NCI-H2227 treated with DMSO at 0.1 percent for 48 hours (cell line): ENCODE measurements at regions not wholly inside any gene's neighbourhood (a gene's known extent, or its start where the extent isn't known, plus 50 kb on each side); places are given as distances from the start of the nearest gene placed in this dataset.

Source experiments
- DNase-seq: peaks from one replicate; lab custom pipeline; 2025; lab: John Stamatoyannopoulos, UW

DNA sequence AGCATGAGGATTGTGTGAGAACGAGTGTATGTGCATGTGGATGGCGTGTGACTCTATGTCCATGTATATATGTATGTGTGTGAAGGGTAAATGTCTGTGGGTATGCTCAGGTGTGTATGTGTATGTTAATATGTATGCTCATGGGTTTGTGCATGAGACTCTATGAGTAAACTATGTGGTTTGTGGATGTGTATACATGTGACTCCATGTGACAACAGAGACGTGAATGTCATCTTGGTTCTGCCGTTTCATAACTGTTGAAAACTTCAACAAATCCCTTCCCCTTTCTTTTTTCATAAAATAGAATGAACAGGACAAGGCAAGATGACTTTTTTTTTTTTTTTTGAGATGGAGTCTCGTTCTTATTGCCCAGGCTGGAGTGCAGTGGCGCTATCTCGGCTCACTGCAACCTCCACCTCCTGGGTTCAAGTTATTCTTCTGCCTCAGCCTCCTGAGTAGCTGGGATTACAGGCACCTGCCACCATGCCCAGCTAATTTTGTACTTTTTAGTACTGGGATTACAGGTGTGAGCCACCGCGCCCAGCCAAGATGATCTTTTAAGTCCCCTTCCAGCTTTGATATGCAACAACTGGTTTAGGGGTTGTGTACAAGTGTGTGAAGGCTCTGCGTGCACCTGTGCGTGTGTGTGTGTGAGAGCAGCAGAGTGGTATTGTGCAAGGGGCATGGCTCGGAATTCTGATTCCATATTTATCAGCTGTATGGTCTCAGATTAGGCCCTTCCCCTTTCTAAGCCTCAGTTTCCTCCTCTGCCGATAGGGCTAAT lies 106.3 kb downstream of the EBNA1BP2 start:
- no peak for DNase-seq

DNA sequence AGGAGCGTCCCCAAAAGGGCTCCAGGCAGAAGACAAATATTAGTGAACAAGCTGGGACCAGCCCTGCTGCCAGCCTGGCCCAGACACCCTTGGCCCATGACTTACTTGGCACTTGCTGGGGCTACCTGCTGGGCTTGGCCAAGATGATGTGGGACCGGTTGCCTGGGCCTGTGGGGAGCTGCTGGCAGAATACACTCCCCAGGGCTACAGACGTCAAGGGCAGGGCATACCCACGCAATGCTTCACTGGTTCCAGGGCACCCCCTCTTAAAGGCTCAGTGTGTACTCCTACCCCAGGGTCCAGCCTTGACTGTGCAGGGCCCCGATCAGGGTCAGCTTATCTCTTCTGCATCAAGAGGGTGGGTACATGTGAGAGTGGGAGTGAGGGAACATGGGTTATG lies 106.5 kb upstream of the SLC2A1 start:
- no peak for DNase-seq

- no peak for DNase-seq
Measured at GRCh38 chr1:43063394-43064219, 104.9 kb upstream of the SLC2A1 start.

DNA sequence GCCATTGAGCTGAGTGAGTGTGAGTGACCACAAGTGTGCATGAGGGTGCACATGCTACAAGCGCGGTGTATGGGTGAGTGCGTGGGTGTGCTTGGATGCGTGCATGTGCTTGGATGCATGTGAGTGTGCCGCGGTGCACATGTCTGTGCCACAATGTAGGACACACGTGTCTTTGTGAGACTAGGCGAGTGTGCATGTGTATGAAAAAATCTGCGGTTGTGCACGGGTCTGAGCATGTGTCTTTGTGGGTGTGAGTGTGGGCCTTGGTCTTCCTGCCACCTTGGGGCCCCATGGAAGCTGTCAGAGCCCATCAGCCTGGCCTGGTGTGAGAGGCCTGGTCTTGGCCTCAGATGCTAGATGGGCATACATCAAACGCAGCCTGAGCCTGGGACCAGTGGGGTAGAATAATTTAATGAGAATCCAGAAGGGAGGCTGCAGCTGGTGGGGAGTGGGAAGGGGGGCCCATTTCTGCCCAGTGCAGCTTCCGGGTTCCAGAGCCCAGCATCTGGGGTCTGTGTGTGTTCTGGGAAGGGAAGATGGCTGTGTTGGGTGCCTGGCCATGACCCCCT lies 103.9 kb upstream of the SLC2A1 start:
- DNase-seq = no peak

DNA sequence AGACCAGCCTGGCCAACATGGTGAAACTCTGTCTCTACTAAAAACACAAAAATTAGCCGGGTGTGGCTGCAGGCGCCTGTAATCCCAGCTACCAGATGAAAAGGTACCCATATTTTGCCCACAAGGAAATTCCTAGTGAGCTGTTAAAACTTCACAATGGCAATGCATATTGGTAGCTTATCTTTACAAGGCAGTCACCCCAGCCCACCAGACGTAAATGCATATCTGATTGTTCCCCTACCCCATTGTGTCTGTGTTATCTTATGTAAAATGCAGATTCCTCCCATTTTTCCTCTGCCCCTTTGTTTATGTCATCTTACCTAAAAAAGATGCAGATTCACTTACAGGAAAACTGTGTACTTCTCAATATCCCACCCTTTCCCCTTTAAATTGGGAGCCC lies 103.1 kb upstream of the SLC2A1 start:
- no peak for DNase-seq

GRCh38 chr1:43059640-43060574 lies 101.2 kb upstream of the SLC2A1 start:
- DNase-seq = no peak

DNA sequence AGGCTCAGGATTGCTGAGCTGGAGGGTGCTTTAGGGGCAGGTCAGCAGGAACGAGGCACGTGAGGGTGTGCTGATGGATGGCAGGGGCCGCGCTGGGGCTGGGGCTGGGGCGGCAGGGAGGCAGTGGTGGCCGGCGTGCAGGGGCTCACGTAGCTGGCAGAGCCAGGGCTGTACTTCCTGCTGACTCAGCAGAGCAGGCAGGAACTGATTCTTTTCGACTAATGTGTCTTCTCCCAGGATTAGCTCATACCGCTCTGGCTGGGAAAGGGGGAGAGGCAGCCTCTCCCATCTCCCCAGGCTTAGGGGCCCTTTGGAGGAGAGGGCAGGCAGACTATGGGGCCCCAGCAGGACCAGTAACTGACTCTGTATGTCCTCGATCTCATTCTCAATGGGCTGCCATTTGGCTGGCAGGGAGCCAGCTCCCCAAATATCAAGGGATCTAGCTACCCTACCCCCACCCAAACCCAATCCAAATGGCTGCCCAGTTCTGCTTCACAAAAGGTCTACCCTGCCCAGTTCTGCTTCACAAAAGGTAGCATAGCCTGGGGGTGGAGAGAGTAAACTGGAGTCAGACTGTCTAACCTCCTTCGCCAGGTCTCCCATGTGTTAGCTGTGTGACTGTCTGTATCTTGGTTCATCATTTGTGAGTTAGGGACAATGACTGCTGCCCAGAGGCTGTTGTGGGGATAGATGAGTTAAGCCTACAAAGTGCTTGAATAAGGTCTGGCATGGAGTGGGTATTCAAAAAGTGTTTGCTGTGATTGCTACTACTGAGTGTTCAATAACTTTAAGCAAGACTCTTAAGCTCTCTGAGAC lies 100.1 kb upstream of the SLC2A1 start:
- peak; percentile 24 for DNase-seq

- DNase-seq = no peak
Measured at GRCh38 chr1:43058056-43058455, 99.4 kb upstream of the SLC2A1 start.

- no peak for DNase-seq
Measured at GRCh38 chr1:43057567-43057966, 98.9 kb upstream of the SLC2A1 start.

DNA sequence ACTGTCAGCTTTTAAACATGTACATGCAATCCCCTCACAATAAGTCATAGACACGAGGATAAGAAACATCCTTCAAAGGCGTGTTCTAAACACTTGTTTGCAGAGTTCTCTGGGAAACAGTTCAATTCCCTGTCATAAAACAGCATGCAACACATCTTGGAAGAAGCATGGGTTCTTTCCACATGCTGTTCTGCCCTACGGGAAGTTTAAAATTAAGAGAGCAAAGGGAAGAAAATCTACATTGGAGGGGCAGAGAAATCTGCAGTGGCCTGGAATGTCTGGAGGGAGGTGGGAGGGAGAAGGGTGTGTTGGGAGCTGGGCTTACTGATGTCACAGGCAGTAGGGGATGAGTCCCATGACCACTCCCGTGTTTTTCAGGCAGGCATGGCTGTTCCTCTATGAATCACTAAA lies 98.3 kb upstream of the SLC2A1 start:
- DNase-seq = no peak

- no peak for DNase-seq
Measured at GRCh38 chr1:43056460-43056859, 97.8 kb upstream of the SLC2A1 start.

- no peak for DNase-seq
Measured at GRCh38 chr1:43054961-43055360, 96.3 kb upstream of the SLC2A1 start.

DNA sequence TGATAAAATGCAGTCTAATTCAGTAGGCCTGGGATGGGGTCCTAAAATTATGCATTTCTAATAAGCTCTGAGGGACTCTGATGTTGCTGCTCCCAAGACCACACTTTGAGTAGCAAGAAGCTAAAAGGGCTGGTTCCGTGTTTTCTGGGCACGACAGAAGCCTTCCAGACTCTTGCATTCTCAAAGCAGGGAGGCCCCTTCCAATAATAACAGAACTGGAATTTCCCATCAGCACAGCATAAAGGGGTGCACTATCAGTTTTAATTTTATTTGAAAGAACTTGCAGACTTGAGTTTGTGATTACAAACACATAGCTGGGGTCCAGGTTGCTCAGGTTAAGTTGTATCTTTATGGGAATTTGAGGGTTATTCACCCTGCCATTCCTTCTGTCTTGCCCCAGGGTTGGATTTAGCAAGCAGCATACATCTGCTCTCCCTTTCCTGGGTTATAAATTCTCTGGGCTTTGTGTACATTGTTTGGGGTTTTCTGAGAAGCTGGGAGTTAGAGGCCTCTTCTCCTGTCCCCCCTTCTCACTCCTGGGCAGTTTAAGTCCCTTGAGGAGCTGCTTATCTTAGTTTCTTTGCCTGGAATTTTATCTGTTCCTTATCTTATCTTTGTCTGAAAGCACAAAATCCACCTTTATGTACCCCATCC lies 94.2 kb upstream of the SLC2A1 start:
- no peak for DNase-seq

DNA sequence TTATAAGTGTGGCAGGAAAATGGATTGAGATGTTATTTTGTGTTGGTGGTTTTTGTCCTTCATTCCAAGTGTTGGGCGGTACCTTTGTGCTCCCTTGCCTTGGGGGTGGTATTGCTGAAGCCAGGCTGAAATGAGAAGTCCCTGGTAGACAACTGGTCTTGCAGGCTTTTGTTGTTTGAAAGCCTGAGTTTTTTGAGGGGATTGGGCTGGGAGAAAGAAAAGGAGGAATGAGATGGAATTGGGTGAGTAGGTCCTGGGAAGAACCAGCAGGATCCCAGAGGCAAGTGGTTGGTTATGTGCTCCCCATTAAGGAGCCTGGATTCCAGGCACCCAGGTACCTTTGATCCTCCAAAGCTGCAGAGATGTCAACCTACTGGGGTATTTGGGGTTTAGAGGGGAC lies 93.7 kb upstream of the SLC2A1 start:
- DNase-seq = no peak

DNA sequence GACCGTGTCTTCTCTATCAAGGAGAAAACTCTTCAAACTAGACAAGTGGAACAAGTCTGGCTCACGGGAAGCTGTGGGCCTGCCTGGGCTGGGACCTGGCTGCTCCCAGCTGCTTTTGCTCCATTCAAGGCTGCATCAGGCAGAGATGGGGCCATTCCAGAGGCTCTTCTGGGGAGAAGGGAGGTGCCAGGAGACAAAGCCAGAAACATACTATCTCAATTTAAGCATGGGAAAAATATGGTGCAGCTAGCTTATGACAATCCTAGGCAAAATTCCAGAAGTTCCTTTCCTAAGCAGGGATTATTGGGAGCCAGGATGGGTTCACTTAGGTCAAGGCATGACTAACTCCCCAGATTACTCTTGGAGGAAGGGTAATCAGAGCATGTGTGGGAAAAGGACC lies 90.8 kb upstream of the SLC2A1 start:
- DNase-seq = no peak

GRCh38 chr1:43048601-43049011 lies 89.9 kb upstream of the SLC2A1 start:
- DNase-seq = no peak

GRCh38 chr1:43047135-43047534 lies 88.5 kb upstream of the SLC2A1 start:
- DNase-seq = no peak

GRCh38 chr1:43044572-43045361 lies 86.1 kb upstream of the SLC2A1 start:
- DNase-seq = no peak

DNA sequence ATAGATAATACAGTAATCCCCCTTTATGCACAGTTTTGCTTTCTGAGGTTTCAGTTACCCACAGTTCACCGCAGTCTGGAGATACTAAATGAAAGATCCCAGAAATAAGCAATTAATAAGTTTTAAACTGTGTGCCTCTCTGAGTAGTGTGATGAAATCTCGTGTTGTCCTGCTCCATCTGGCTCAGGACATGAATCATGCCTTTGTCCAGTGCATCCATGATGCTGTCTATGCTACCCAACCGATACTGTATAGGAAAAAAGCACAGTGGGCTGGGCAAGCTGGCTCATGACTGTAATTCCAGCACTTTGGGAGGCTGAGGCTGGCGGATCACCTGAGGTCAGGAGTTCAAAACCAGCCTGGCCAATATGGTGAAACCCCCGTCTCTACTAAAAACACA lies 85.0 kb upstream of the SLC2A1 start:
- DNase-seq = no peak
